ENCODE measurements at regions not wholly inside any gene's neighbourhood (a gene's known extent, or its start where the extent isn't known, plus 50 kb on each side); places are given as distances from the start of the nearest gene placed in this dataset.

DNA sequence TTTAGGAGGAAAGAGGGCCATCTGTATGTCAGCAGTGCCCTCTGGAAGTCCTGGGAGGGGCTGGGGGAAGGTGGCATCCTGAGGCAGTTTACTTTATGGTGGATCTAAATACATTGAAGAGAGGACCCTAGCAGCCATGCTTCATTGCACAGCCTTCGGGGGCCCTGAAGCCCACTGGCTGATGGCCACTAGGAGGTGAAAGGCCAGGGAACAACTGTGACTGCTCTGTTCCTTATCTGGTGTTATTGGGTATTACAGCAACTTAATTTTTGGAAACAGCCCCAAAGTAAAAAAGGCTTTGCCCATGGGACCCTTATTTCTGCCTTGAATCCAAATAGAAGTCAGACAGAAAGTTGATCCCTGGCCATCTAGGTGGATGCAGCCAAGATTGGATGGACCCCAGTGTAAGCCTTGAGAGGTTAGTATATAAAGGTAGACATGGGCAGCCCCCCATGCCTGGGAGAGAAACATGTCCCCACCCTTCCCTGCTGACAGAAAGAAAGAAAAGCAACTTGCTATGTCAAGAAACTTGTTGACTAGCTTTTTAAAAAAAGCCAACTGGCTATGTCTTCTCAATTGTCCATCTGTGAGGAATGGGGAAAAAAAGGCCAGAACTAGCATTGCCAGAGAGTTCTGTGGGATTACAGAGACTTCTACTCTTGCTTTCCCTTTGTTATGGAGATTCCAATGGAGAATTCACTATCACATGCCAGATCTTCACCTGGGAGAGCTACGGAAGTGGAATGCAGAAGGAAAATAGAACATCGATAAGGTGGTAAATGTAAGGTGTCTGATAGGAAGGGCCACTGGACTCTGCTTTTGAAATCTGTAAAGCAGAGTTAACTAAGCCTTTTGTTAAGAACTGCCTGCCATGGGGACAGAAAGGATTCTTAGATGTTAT, 58.6 kb upstream of the OSR1 start:
- in situ Hi-C loops (cut with HindIII; ENCODE audit: low pct_unique_long_range_greater_than_20kb, low sequenced_read_pairs), result no loop called here
- BruUV-seq (replicated peaks), result no TSS peak

DNA sequence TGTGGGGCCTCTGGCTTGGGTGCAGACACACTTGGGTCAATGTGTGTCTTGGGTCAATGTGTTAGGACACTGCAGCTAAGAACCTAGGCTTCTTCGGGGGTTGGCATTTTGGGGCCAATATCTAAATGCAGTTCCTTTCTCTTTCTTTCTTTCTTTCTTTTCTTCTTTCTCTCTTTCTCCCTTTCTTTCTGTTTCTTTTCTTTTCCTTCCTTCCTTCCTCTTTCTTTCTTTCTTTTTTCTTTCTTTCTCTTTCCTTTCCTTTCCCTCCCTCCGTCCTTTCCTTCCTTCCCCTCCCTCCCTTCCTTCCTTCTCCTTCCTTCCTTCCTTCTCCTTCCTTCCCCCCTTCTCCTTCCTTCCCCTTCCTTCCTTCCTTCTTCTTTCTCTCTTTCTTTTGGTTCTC, 57.7 kb upstream of the OSR1 start:
- no peaks in the 10 kb centered on the region for H3K9me3 ChIP-seq (ENCODE audit: control insufficient read depth, insufficient read depth, low read depth, low read length)
- intact Hi-C loops (cut with micrococcal nuclease; ENCODE audit: unreplicated experiment), result no loop called here
- no peak overlapping the region for H3K27ac ChIP-seq (ENCODE audit: low read length)
- no peak overlapping the region for H3K4me3 ChIP-seq (ENCODE audit: low read depth in 2 of 2, low read length in 2 of 2)
- no TSS peak for BruUV-seq (replicated peaks)
- in situ Hi-C loops (cut with HindIII; ENCODE audit: low pct_unique_long_range_greater_than_20kb, low sequenced_read_pairs), result no loop called here
- TF ChIP-seq REST (IDR thresholded peaks at IDR 0.05; ENCODE audit: insufficient read depth in 1 of 2, low read depth in 2 of 2, low read length in 1 of 2) (no peak), SIN3A (IDR thresholded peaks at IDR 0.05; ENCODE audit: borderline replicate concordance, insufficient read depth, low read depth, low read length) (no peak), CTCF (IDR thresholded peaks at IDR 0.05) (no peak), TCF7L2 (IDR thresholded peaks at IDR 0.05; ENCODE audit: low read depth, low read length) (no peak), POLR2AphosphoS5 (IDR thresholded peaks at IDR 0.05; ENCODE audit: low read depth, low read length) (no peak)
- H3K4me1 ChIP-seq (ENCODE audit: control insufficient read depth, insufficient read depth, low read length), result no peaks in the 10 kb centered on the region
- ChIA-PET POLR2A (no interaction called here), CTCF (no interaction called here)
- no peaks in the 10 kb centered on the region for H3K36me3 ChIP-seq (ENCODE audit: control insufficient read depth, insufficient read depth, low read length)
- ATAC-seq (no peak), DNase-seq (ENCODE audit: low read depth, low spot score) (no peak)
- no peaks in the 10 kb centered on the region; the same call in 1 of the 2 replicates for H3K27me3 ChIP-seq (ENCODE audit: control insufficient read depth, insufficient read depth, low read length)

More for the DNA sequence above, 58.6 kb upstream of the OSR1 start:
- TF ChIP-seq POLR2AphosphoS5 (IDR thresholded peaks at IDR 0.05; ENCODE audit: low read depth, low read length) (no peak), REST (IDR thresholded peaks at IDR 0.05; ENCODE audit: insufficient read depth in 1 of 2, low read depth in 2 of 2, low read length in 1 of 2) (no peak), TCF7L2 (IDR thresholded peaks at IDR 0.05; ENCODE audit: low read depth, low read length) (no peak), SIN3A (IDR thresholded peaks at IDR 0.05; ENCODE audit: borderline replicate concordance, insufficient read depth, low read depth, low read length) (no peak), CTCF (IDR thresholded peaks at IDR 0.05) (no peak)
- CTCF ChIA-PET, result no interaction called here
- H3K4me3 ChIP-seq (ENCODE audit: low read depth in 2 of 2, low read length in 2 of 2), result no peak overlapping the region
- H3K27me3 ChIP-seq (ENCODE audit: control insufficient read depth, insufficient read depth, low read length), result no peaks in the 10 kb centered on the region; the same call in 1 of the 2 replicates
- intact Hi-C loops (cut with micrococcal nuclease; ENCODE audit: unreplicated experiment), result no loop called here
- POLR2A ChIA-PET, result no interaction called here
- no peak for ATAC-seq
- H3K36me3 ChIP-seq (ENCODE audit: control insufficient read depth, insufficient read depth, low read length), result no peaks in the 10 kb centered on the region
- H3K9me3 ChIP-seq (ENCODE audit: control insufficient read depth, insufficient read depth, low read depth, low read length), result no peaks in the 10 kb centered on the region
- H3K4me1 ChIP-seq (ENCODE audit: control insufficient read depth, insufficient read depth, low read length), result no peaks in the 10 kb centered on the region
- no peak for DNase-seq (ENCODE audit: low read depth, low spot score)
- no peak overlapping the region for H3K27ac ChIP-seq (ENCODE audit: low read length)
